ENCODE measurements at regions not wholly inside any gene's neighbourhood (a gene's known extent, or its start where the extent isn't known, plus 50 kb on each side); places are given as distances from the start of the nearest gene placed in this dataset.

DNA sequence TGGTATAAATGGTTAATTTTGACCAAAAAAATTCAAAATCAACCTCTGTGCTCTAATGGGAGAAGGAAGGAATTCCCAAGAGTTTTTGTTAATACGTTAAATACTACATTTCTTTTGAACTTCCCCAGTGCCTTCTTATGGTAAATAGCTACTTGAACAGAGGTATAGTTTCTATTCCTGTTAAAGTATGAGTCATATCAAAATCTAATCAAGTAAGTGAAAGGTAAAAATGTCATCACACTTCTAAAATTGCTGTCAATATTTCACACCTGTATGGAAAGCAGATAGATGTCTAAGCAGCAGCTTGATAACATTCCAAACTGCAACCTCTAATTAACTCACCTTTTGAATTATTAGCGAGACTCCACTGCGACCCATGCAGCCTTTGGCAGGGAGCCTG is 214.1 kb upstream of the MEF2C start:
- Histone ChIP-seq H3K4me2 (ENCODE audit: low read depth, low read length, poor library complexity, severe bottlenecking) (no peak overlapping the region), H3K4me3 (ENCODE audit: insufficient read depth, low read length, poor library complexity, severe bottlenecking) (no peak overlapping the region), H3K36me3 (ENCODE audit: low read length) (no peaks in the 10 kb centered on the region), H3F3A (ENCODE audit: insufficient read depth) (no peaks in the 10 kb centered on the region), H3K9me2 (replicated peaks; ENCODE audit: insufficient read depth, low read length) (no peaks in the 10 kb centered on the region), H3K27ac (ENCODE audit: low read depth, low read length) (no peak overlapping the region), H3K79me2 (ENCODE audit: insufficient read depth, low read length) (no peaks in the 10 kb centered on the region), H3K27me3 (ENCODE audit: low read length) (no peaks in the 10 kb centered on the region), H2AFZ (ENCODE audit: low read depth, low read length, severe bottlenecking) (no peak overlapping the region), H3K9ac (ENCODE audit: low read length) (no peak overlapping the region), H3K9me3 (ENCODE audit: insufficient read depth, low read length) (no peaks in the 10 kb centered on the region), H4K20me1 (ENCODE audit: low read depth, low read length) (no peaks in the 10 kb centered on the region)
- TF ChIP-seq, protein P1, sequence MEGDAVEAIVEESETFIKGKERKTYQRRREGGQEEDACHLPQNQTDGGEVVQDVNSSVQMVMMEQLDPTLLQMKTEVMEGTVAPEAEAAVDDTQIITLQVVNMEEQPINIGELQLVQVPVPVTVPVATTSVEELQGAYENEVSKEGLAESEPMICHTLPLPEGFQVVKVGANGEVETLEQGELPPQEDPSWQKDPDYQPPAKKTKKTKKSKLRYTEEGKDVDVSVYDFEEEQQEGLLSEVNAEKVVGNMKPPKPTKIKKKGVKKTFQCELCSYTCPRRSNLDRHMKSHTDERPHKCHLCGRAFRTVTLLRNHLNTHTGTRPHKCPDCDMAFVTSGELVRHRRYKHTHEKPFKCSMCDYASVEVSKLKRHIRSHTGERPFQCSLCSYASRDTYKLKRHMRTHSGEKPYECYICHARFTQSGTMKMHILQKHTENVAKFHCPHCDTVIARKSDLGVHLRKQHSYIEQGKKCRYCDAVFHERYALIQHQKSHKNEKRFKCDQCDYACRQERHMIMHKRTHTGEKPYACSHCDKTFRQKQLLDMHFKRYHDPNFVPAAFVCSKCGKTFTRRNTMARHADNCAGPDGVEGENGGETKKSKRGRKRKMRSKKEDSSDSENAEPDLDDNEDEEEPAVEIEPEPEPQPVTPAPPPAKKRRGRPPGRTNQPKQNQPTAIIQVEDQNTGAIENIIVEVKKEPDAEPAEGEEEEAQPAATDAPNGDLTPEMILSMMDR (IDR thresholded peaks at IDR 0.05; ENCODE audit: insufficient read depth, low read length, poor library complexity, severe bottlenecking), result no peak
- TF ChIP-seq EZH2phosphoT487 (conservative IDR thresholded peaks at IDR 0.05; ENCODE audit: low read length), result no peak

DNA sequence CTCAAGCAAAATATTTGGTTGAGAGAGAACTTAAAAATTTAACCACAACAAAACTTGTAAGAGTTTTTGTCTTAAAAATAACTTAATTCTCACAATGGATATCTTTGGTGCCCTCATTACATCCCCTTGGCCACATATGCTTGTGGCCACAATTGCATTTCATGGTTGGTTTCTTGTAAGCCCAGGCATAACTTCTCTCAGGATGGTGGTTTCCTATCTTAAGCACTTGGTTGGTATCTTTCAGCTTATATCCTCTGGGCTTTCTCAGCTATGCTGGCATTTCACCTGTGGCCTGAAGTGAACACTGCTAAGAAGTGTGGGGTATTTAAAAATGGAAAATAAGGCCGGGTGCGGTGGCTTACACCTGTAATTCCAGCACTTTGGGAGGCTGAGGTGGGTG is 212.4 kb upstream of the MEF2C start:
- no peaks in the 10 kb centered on the region for H3K9me3 ChIP-seq (ENCODE audit: insufficient read depth, low read length)
- no peak overlapping the region for H2AFZ ChIP-seq (ENCODE audit: low read depth, low read length, severe bottlenecking)
- no peaks in the 10 kb centered on the region for H4K20me1 ChIP-seq (ENCODE audit: low read depth, low read length)
- no peak overlapping the region for H3K4me2 ChIP-seq (ENCODE audit: low read depth, low read length, poor library complexity, severe bottlenecking)
- TF ChIP-seq, protein P1 (IDR thresholded peaks at IDR 0.05; ENCODE audit: insufficient read depth, low read length, poor library complexity, severe bottlenecking), result no peak
- TF ChIP-seq EZH2phosphoT487 (conservative IDR thresholded peaks at IDR 0.05; ENCODE audit: low read length), result no peak
- no peak overlapping the region for H3K4me3 ChIP-seq (ENCODE audit: insufficient read depth, low read length, poor library complexity, severe bottlenecking)
- no peaks in the 10 kb centered on the region for H3K36me3 ChIP-seq (ENCODE audit: low read length)
- no peaks in the 10 kb centered on the region for H3K79me2 ChIP-seq (ENCODE audit: insufficient read depth, low read length)
- H3K9ac ChIP-seq (ENCODE audit: low read length), result no peak overlapping the region
- no peaks in the 10 kb centered on the region for H3F3A ChIP-seq (ENCODE audit: insufficient read depth)
- H3K27ac ChIP-seq (ENCODE audit: low read depth, low read length), result no peak overlapping the region
- no peaks in the 10 kb centered on the region for H3K27me3 ChIP-seq (ENCODE audit: low read length)
- no peaks in the 10 kb centered on the region for H3K9me2 ChIP-seq (replicated peaks; ENCODE audit: insufficient read depth, low read length)

DNA sequence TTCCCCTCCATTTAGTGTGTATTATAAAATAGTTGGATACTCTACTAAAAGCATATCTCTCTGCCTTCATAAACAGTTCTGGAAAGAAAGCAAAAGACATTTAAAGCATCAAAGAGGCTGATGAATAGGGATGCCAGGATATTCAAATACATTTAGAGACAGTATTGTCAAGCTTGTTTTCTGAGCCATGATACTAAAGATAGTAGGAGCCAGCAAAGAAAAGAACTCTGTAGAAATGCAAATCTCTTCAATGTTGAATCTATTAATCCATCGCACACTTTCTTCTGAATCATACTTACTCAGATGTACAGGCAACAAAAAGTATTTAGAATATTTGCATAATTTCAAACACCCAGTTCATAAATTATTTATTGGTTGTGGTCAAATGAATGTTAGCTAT is 207.1 kb upstream of the MEF2C start:
- no peak overlapping the region for H3K4me3 ChIP-seq (ENCODE audit: insufficient read depth, low read length, poor library complexity, severe bottlenecking)

More for the DNA sequence above, 207.1 kb upstream of the MEF2C start:
- Histone ChIP-seq H3F3A (ENCODE audit: insufficient read depth) (no peaks in the 10 kb centered on the region), H3K36me3 (ENCODE audit: low read length) (no peaks in the 10 kb centered on the region), H3K4me2 (ENCODE audit: low read depth, low read length, poor library complexity, severe bottlenecking) (no peak overlapping the region), H3K79me2 (ENCODE audit: insufficient read depth, low read length) (no peaks in the 10 kb centered on the region), H4K20me1 (ENCODE audit: low read depth, low read length) (no peaks in the 10 kb centered on the region), H3K9ac (ENCODE audit: low read length) (no peak overlapping the region), H3K27me3 (ENCODE audit: low read length) (no peaks in the 10 kb centered on the region), H3K27ac (ENCODE audit: low read depth, low read length) (no peak overlapping the region), H3K9me2 (replicated peaks; ENCODE audit: insufficient read depth, low read length) (no peaks in the 10 kb centered on the region), H2AFZ (ENCODE audit: low read depth, low read length, severe bottlenecking) (no peak overlapping the region), H3K9me3 (ENCODE audit: insufficient read depth, low read length) (no peaks in the 10 kb centered on the region)
- no peak for TF ChIP-seq EZH2phosphoT487 (conservative IDR thresholded peaks at IDR 0.05; ENCODE audit: low read length)
- TF ChIP-seq, protein P1 (IDR thresholded peaks at IDR 0.05; ENCODE audit: insufficient read depth, low read length, poor library complexity, severe bottlenecking), result no peak

Data from SU-DHL-6 (cell line).